Stimulated activated CD8-positive, alpha-beta memory T cell treated with anti-CD3 and anti-CD28 coated beads, Interleukin-12 subunit alpha, Interleukin-12 subunit beta, amount 100 ng/mL, for 1 hour (primary cell): ENCODE measurements at regions not wholly inside any gene's neighbourhood (a gene's known extent, or its start where the extent isn't known, plus 50 kb on each side); places are given as distances from the start of the nearest gene placed in this dataset.
"Not testable (repeated sequence)": the region's sequence is repeated elsewhere in the genome, so short reads cannot be mapped to it uniquely, and the experiment has no call there.

ENCODE experiments used
- DNase-seq: peaks from one replicate; pipeline ENCODE4 v3.0.0-alpha.2; 2020; ENCODE audit warnings: low read depth

DNA sequence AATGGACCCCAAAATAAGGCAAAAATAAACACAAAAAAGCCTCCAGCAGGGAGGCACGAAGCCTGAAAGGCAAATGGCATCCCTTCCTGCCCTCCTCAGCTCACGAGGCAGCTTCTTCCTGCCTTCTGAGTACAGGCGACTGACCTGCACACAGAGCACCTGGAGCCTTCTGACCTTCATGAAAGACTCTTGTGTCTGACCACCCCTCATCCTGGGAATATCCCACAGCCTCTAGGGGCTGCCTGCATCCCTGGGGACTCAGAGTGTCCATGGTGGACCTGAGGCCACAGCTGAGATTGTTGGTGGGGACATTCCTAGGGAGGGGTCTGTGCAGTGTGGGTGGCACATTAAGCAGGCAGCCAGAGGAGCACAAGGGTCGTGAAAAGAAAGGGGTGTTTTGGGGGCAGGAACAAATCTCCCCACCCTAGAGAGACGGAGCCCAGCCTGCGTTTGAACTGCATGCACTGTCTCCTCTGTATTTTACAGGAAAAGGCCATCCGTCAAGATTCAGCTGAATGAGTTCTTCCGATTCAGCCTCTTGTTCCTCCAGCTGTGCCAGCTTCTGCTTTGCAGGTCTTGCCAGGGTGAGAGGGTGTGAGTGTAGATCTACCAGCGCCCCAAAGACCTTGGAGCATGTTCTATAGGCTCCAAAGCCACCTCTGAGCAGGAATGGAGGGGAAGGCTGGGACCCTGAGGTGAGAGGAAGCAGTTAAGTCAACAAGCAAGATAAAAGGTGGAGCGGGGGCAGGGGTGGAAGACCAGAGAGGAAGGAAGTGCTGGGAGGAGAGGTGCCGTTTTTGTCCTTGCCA is 80.4 kb upstream of the MEF2A start:
- no peak for DNase-seq

DNA sequence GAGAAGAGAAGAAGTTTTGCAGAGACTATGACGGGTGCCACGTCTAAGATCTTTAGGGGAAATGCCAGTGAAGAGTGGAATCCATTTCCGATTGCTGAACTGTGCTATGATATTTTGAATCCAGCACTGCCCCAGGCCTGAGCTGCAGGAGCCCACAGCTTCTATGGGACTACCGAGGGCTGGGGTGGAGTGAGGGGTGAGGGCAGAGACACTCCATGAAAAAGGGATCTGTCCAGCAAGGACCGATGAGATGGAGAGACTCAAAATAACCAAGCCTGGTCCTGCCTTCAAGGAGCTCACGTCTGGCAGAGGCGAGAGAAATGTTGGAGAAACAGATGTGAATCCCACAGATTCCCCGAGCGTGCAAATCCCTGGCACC is 79.8 kb upstream of the MEF2A start:
- DNase-seq = no peak

DNA sequence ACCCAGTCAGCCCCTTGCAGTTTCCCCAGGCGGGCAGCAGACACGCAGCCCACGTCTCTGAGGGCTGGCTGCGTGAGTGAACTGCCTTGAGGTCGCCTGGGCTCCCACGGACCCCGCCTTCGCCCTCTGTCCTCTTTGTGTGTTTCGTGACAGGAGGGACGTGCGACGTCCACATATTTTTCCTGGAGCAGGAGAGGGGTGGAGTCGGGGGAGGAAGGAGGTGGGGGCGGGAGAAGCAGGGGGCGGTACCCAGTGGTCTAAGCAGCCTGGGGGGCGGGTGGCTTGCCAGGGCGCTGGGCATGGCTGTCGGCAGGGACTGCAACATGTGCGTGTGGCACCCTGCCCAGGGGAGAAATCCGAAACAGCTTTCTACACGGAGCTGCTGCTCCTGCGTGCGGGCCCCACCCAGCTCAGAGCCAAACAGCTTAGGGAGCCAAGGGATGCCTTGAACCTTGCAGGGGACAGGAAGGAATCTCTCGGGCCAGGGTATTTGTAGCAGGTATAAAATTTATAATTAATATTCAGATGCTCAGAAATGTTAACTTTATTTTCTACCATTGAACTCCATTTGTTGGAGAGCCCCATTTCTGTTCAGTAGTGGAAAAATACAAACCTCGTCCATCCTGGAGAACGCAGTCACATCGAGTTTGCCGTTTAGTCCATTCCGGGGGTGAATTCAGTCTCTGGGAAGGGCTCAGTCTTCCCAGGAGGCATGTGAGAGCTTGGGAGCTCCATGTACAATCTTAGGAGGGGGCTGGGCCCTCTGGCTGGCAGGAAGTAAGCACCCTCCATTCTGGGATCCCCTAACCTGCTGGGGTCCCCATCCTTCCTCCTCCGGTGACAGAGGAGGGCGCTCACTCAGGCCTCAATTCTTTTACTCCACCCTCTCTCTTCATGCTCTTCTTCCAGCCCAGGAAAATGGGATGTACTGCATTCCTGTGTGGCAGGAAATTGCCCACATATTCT is 79.1 kb upstream of the MEF2A start:
- DNase-seq = no peak

DNA sequence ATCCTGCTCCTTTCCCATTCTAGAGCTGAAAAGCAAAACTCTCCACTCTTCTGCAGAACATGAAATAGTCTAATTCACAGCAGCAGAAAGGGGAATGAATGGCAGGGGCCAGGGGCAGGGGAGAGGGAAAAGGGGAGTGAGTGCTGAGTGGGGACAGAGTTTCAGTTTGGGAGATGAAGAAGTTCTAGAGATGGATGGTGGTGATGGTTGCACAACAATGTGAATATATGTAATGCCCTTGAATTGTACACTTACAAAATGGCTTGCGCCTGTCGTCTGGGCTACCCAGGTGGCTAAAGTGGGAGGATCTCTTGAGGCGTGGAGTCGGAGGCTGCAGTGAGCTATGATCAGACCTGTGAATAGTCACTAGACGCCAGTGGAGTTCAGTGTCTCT is 78.5 kb upstream of the MEF2A start:
- no peak for DNase-seq

DNA sequence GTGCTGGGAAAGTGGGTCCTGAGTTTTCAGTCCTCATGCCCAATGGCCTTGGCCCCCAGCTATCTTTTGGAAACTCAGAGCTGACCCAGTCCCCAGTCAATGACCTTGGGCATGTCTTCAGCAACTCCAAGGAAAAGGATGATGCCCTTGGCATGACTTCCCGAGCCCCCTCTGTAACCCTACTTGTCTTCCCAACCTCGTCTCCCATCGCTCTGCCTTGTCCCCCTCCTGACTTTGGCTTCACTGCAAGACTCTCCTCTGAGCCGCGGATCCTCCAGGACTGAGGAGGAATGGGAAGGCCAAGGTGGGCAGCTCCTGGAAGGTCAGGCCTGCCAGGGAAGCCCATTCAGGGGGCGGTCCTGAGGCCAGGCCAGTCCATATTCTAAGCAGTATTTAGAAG is 73.5 kb upstream of the MEF2A start:
- DNase-seq = no peak

DNA sequence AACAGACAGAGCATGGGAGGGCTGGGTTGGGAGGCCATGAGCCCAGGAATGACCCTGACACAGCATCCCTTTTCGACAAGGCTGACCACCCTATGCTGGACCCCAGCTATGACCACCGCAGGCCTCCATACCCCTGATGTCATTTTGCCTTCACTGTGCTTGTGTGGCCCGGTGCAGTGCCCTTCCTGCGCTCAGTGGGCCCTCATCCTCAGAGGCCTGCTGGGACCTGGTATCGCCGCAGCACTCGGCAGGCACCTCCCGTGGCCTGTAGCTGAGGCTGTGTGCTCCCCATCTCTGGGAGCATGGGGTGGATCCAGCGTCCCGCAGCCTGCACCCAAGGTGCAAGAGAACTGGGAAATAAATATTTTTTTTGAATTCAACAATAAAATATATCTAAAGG is 73.1 kb upstream of the MEF2A start:
- no peak for DNase-seq

DNA sequence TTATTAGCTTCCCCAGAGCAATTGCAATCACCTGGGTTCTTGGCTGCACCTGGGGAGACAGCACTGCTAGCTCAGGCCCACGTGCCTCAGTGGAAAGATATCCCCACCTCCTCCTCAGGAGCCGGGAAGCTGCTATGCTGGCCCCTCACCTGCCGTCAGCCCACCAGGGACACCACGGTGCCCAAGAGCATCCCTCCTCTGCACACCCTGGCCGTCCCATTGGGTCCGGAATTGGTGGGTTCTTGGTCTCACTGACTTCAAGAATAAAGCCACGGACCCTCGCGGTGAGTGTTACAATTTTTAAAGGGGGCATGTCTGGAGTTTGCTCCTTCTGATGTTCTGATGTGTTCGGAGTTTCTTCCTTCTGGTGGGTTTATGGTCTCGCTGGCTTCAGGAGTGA is 72.3 kb upstream of the MEF2A start:
- no peak for DNase-seq

DNA sequence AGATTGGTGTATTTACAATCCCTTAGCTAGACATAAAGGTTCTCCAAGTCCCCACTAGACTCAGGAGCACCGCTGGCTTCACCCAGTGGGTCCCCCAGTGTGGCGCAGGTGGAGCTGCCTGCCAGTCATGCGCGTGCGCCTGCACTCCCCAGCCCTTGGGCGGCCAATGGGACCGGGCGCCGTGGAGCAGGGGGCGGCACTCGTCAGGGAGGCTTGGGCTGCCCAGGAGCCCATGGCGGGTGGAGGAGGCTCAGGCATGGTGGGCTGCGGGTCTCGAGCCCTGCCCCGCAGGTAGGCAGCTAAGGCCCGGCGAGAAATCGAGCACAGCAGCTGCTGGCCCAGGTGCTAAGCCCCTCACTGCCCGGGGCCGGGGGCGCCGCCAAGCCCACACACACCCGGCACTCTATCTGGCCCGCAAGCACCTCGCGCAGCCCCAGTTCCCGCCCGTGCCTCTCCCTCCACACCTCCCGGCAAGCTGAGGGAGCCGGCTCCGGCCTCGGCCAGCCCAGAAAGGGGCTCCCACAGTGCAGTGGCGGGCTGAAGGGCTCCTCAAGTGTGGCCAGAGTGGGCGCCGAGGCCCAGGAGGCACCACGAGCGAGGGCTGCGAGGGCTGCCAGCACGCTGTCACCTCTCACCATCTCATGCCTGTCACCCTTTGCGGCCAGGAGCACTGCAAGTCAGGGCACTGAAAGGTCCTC is 71.1 kb upstream of the MEF2A start:
- DNase-seq = not testable (repeated sequence)

DNA sequence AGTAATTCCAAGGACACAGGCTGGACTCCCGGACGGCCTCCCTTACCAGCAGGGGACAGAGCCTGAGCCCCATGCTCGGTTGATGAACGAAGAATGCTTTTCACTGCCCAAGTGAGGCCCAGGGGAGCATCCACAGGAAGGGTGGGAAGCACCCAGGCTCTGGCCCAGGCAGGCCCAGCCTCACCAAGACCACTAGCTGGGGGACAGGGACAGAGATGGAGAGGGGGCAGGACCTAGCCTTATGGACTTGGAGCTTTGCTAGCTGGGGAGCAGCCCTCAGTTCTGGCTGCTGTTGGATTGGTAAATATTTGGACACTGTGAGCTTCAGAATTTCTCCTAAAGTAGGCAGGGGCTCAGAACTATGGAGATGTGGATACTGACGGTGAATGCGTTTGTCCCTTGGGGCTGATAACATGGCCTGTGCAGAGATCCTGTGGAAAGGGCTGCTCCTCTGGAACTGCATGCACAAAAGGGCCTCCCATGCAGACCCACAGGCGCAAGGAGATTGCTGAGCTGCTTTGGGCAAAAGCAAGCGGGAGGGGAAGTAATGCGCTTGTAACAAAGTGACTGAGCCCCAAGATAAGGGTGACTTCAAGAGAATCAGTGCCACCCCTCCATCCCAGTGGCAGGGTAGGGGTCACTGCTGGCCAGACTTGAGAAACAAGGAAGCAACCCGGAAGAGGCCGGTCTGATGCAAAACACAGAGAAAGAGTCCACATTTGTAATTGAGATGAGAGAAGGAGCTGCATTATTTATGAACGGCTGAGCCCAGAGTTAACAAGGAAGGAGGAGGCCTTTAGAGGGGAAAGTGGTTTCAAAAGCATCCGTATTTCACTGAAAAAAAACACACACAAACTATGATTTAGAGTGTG is 70.1 kb upstream of the MEF2A start:
- no peak for DNase-seq

DNA sequence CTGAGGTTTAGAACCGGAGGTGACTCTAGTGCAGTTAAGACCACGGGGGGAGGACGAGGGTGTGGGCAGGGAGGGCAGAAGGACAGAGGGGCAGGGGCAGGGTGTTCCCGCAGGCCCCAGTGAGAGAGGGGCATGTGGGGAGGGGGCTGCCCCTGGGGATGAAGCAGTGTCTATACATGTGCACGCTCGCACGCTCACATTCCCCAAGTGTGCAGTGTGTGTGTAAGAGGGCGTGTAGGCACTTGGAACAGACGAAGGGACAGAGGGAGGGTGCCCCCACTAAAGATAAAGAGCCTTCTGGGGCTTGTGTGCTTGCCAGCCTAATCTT is 69.5 kb upstream of the MEF2A start:
- DNase-seq = no peak

DNA sequence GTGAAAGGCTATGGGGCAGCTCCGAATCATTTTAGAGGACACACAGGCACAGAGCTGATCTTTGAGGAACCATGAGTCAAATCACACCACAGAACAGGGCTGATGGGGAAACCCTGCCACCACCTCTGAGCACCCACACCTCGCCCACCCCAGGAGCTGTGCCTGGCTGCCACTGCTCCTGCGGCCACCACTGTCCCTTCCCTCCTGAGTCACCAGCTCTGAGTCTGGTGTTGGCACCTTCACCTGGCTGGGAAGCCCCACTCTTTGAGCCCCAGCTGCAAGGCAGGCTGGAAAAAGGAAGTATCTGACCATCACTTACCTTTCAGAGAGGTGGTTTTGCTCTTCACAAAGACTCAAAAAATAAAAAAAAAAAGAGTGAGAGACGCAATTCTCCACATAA is 63.6 kb upstream of the MEF2A start:
- DNase-seq = no peak

DNA sequence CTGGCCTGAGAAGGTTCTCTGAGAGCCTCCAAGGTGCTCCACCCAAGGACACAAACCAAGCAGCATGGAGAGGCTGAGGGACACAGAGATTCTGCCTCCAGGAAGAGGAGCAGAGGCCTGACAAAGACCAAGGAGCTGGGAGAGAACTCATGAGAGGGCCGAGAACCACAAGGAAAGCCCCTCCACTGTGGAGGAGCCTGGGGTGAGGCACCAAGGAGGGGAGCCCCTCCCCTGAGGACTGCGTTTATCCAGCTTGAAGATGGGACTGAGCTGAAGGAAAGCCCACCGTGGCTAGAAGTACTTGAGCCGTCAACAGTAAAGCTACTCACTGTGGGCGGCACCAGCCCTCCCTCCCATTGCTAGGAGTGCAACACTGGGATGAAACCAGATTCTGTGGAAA is 63.1 kb upstream of the MEF2A start:
- no peak for DNase-seq

DNA sequence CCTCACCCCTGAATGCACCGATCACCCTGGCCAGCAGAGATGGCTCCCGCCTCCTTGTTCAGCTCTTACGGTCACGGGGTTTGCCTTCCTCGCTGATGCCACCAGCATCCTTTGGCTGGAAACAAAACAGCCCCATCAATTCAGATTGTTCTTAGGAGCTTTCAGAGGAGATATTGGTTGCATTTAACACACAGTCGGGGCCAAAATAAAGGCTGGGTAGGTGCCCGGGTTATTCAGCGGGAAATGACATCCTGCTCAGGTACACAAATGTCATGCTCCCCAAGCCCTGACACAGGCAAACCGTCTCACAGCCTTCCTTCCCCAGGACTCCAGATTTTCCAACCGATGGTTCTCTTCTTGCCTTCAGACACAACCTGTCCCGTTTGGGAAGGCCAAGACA is 62.4 kb upstream of the MEF2A start:
- DNase-seq = no peak

DNA sequence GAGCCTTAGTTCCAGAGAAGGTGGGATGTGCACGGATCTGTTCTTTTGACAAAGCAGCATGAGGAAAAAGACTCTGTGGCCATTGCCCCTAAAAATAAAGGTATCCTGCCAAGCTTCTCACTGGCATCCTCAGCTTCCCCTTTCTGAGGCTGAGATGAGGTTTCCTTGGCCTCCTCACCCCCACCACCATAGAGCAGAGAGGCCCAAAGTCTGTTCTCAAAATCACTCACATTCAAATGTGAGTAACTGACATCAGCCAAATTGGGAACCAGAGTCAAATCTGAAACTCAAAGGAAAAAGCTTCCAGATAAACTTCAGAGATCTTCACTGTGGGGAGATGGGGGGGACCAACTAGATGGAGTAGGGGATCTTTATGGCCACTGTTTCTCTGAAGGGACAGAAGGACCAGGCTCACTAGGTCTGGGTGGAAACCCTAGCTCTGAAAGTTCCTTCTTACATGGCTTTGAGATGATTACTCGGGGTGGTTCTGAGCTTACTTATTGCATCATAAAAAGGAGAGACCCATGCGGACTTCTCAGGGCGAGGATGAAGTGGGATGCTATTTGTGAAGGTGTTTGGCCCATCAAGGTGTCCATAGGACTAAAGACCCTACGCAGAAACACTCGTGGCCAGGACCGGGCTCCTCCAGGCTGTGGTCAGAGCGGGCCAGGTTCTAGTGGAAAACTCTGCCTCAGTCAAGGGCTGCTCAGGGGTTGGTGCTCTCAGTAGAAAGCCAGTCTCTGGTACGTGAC is 61.5 kb upstream of the MEF2A start:
- no peak for DNase-seq

DNA sequence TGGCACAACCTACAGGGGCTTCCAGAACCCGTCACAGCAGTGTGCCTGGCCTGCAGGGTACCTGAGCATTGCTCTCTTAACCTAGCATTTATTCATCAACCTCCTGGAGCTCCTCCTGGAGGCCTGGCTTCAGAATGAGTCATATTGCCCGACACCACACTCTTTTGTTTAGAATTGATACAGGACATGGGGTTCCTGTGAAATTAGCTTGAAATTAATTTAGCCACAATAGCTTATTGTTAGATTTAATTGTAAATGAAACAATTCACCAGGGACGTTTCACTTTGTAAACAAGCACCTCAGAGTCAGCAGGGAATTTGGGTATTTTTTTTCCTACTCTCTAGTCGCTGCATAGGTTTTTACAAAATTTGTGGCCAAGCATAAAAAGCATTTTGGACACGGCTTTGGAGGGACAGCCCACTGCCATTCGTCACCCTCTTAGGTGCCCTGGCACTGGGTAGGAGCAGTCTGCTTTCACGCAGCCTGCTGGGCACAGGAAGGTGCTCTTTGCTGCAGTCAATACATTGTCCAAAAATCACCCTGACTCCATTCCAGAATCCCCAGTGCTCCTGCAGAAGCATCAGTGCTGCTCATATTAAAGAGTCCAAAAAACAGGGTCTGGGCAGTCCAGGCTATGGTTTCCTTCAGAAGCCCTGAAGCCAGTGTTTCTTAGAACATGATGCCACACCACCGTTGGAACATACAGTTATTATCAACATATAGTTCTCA is 60.8 kb upstream of the MEF2A start:
- no peak for DNase-seq

DNA sequence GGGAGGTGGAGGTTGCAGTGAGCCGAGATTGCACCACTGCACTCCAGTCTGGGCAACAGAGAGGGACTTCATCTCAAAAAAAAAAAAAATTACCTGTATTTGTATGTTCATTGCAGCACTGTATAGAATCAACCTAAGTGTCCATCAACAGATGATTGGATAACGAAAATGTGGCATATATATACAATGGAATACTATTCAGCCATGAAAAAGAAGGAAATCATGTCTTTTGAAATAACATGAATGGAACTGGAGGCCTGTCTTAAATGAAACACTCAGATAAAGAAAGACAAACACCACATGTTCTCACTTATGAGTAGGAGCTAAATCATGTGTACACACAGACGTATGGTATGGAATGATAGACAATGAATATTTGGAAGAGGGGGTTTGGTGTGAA is 59.4 kb upstream of the MEF2A start:
- no peak for DNase-seq

DNA sequence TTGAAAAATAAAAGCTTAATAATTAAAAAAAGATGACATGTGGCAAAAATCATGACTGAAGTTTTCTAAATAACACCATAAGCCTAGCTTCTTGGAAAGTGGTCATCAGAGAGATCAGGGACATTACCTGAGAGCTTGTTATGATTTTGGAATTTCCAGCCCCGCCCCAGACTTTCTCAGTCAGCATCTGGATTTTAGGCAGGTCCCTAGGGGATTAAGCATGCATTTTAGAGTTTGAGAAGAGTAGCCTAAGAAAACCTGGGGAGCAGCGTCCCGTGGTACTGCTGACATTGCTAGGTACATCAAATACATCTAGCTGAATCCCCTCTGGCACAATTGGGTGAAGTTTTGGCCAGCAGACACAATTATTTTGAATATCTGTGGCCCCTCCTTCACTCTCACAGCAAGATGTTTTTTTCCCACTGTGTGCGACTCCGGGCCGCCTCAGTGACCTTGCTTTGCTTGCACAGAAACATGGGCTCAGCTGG is 58.7 kb upstream of the MEF2A start:
- DNase-seq = no peak

DNA sequence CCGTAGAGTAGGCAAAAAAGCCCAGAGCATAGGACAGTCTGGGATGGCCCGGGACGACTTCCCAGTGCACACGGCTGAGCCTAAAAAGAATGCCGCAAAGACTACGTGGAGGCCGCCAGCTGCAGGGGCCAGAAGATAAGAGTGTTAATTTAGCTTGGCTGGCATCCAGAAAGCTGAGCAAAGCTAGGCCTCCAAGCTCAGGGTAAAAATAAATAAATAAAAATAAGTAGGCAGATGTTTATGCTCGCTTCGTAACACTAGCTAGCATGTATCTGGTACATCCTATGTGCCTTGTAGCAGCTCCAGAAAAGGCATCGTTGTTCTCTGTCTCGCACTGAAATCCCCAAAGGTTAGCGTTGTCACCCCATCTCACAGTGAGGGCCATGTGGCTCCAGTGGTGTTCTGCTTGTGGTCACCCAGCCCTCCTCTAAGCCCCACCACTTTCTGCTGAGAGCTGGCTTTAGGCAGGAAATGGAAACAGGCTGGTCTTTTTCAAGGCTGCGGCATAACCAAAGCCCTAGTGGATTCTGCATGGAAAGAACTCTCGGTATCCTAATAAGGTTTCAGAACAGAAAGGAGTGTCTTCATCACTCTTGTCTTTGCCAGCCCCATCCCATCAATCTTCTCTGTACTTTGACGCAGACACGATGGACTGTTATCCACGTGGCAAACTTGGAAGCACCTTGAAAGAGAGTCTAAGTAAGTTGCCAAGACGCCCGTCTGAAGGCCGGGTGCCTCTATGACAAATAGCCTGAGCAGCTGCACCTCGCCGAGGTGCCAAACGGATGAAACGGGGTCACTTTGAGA is 58.1 kb upstream of the MEF2A start:
- no peak for DNase-seq

DNA sequence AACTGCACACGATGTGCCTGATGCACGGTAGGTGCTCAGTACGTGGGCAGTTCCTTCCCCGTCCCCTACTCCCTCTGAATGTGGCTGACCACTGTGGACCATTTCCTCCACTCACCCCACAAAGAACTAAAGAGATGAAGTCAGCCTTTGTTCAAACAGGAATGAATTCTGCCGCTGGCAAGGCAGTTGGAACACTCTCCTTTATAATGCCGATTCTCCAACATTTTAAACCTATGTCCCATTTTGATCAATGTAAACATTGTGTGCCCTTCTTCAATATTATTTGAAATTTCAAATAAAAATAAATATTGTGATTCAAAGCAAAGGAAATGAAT is 57.5 kb upstream of the MEF2A start:
- DNase-seq = no peak

DNA sequence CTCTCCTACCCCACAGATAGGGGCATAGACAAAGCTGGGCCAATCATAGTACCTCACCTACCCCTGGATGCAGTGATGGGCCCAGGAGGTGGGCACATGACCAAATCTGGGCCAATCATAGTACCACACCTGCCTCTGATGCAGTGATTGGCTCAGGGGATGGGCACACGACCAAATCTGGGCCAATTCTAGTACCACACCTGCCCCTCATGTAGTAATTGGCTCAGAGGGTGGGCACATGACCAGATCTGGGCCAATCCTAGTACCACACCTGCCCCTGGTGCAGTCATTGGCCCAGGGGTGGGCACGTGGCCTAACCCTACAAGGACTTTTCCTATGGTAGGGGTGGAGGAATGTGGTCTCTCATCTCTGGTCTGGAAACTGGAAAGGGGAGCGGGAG is 56.9 kb upstream of the MEF2A start:
- DNase-seq = no peak
